ENCODE measurements at regions not wholly inside any gene's neighbourhood (a gene's known extent, or its start where the extent isn't known, plus 50 kb on each side); places are given as distances from the start of the nearest gene placed in this dataset.

DNA sequence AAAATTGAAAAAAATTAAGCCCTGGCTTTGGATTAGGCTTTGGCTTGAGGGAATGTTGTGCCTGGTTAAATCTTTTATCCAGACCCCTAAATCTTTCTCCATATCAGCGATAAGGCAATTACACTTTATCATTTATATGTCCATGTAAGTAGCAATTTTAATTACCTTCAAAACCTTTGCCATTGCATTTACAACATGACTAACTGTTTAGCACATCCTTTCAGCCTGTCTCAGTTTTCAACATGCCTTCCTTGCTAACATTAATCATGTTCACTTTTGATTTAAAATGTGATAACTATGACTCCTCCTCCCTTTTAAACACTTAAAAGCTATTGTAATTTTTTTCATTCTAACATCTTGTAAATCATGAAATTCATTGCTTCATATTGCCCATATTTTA, 583.7 kb downstream of the SLITRK1 start:
- TF ChIP-seq, protein P1, sequence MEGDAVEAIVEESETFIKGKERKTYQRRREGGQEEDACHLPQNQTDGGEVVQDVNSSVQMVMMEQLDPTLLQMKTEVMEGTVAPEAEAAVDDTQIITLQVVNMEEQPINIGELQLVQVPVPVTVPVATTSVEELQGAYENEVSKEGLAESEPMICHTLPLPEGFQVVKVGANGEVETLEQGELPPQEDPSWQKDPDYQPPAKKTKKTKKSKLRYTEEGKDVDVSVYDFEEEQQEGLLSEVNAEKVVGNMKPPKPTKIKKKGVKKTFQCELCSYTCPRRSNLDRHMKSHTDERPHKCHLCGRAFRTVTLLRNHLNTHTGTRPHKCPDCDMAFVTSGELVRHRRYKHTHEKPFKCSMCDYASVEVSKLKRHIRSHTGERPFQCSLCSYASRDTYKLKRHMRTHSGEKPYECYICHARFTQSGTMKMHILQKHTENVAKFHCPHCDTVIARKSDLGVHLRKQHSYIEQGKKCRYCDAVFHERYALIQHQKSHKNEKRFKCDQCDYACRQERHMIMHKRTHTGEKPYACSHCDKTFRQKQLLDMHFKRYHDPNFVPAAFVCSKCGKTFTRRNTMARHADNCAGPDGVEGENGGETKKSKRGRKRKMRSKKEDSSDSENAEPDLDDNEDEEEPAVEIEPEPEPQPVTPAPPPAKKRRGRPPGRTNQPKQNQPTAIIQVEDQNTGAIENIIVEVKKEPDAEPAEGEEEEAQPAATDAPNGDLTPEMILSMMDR (IDR thresholded peaks at IDR 0.05; ENCODE audit: low read depth, low read length, missing control alignments) = no peak

DNA sequence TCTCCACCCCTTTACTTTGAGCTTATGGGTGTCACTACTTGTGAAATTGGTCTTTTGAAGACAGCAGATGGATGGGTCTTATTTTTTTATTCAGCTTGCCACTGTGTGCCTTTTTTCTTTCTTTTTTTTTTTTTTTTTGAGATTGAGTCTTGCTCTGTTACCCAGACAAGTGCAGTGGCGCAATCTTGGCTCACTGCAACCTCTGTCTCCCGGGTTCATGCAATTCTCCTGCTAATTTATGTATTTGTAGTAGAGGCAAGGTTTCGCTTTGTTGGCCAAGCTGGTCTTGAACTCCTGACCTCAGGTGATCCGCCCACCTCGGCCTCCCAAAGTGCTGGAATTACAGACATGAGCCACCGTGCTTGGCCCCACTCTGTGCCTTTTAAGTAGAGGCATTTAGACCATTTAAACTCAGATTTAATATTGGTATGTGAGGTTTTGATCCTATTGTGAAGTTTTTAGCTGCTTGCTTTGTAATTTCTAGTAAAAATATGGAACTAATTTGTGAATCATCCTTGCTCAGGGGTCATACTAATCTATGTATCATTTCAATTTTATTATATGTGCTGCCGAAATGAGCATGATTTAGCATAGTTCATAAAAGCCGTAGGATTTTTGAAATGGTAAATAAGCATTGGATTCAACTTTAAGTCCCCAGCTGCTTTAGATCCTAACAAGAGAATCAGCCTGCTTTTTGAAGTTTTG, 584.5 kb downstream of the SLITRK1 start:
- in situ Hi-C loops (cut with HindIII; ENCODE audit: low pct_ligation_motif_present, low sequenced_read_pairs) = no loop called here
- Histone ChIP-seq H3K27me3 (replicated peaks) (no peaks in the 10 kb centered on the region), H3K4me3 (ENCODE audit: low read depth, low read length) (no peak overlapping the region), H3K27ac (no peak overlapping the region), H3K36me3 (replicated peaks) (no peaks in the 10 kb centered on the region)
- DNase-seq = no peak
- TF ChIP-seq, protein P1 (IDR thresholded peaks at IDR 0.05; ENCODE audit: low read depth, low read length, missing control alignments) = no peak

More for the DNA sequence above, 583.7 kb downstream of the SLITRK1 start:
- Histone ChIP-seq H3K36me3 (replicated peaks) (no peaks in the 10 kb centered on the region), H3K27me3 (replicated peaks) (no peaks in the 10 kb centered on the region), H3K27ac (no peak overlapping the region), H3K4me3 (ENCODE audit: low read depth, low read length) (no peak overlapping the region)
- DNase-seq = no peak
- in situ Hi-C loops (cut with HindIII; ENCODE audit: low pct_ligation_motif_present, low sequenced_read_pairs) = no loop called here

DNA sequence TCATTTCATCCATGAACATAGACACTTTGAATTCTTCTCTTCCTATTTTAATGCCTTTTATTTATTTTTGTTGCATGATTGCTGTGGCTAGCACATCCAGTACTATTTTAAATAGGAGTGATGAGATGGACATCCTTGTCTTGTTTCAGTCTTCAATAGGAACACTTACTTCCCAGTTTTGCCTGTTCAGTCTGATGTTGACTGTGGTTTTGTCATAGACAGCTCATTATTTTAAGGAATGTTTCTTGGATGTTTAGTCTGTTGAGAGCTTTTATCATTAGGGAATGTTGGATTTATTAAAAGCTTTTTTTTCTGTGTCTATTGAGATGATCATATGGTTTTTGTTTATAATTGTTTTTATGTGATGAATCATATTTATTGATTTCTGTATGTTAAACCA, 586.6 kb downstream of the SLITRK1 start:
- in situ Hi-C loops (cut with HindIII; ENCODE audit: low pct_ligation_motif_present, low sequenced_read_pairs) = no loop called here
- Histone ChIP-seq H3K4me3 (ENCODE audit: low read depth, low read length) (no peak overlapping the region), H3K27ac (no peak overlapping the region), H3K27me3 (replicated peaks) (no peaks in the 10 kb centered on the region), H3K36me3 (replicated peaks) (no peaks in the 10 kb centered on the region)
- TF ChIP-seq, protein P1 (IDR thresholded peaks at IDR 0.05; ENCODE audit: low read depth, low read length, missing control alignments) = no peak
- no peak for DNase-seq

DNA sequence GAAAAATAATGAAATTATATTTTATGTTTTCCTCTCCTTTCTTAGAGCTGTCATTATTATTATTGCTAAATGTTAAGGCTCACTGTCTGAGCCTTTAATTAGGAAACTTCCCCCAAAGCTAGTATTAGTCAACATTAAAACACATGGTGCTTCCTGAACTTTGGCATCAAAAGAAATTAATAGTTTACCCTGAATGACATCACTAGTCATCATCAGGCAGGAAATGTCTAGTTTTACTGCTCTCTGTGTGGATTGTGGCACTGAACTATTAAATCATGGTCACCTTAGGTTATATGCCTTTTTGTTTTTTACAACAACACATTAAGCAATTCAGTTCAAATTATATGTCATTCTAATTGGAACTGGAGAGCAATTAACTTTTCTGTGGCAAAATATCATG, 595.5 kb downstream of the SLITRK1 start:
- no peak for DNase-seq
- TF ChIP-seq, protein P1 (IDR thresholded peaks at IDR 0.05; ENCODE audit: low read depth, low read length, missing control alignments) = no peak
- H3K27me3 ChIP-seq (replicated peaks) = no peaks in the 10 kb centered on the region
- in situ Hi-C loops (cut with HindIII; ENCODE audit: low pct_ligation_motif_present, low sequenced_read_pairs) = no loop called here
- no peaks in the 10 kb centered on the region for H3K36me3 ChIP-seq (replicated peaks)
- no peak overlapping the region for H3K27ac ChIP-seq
- no peak overlapping the region for H3K4me3 ChIP-seq (ENCODE audit: low read depth, low read length)

DNA sequence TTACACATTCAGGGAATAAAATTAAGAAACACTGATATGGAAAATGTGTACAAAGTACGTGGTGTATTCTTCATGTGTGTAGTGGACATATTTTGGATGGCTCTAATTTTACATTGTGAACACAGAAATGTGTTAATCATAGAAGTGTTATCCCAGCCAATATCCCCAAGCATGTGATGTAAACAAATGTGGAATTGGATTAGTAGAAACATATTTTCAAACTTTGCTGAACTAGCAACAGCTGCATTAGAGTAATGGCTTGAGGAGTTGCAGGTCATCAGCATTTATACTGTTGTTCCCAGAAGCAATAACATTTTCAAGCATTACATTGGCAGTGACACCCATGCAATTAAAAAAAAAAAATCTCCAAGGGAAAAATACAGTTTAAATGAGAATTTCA, 600.6 kb downstream of the SLITRK1 start:
- Histone ChIP-seq H3K27me3 (replicated peaks) (no peaks in the 10 kb centered on the region), H3K4me3 (ENCODE audit: low read depth, low read length) (no peak overlapping the region), H3K36me3 (replicated peaks) (no peaks in the 10 kb centered on the region), H3K27ac (no peak overlapping the region)
- TF ChIP-seq, protein P1 (IDR thresholded peaks at IDR 0.05; ENCODE audit: low read depth, low read length, missing control alignments) = no peak
- no peak for DNase-seq
- in situ Hi-C loops (cut with HindIII; ENCODE audit: low pct_ligation_motif_present, low sequenced_read_pairs) = no loop called here

DNA sequence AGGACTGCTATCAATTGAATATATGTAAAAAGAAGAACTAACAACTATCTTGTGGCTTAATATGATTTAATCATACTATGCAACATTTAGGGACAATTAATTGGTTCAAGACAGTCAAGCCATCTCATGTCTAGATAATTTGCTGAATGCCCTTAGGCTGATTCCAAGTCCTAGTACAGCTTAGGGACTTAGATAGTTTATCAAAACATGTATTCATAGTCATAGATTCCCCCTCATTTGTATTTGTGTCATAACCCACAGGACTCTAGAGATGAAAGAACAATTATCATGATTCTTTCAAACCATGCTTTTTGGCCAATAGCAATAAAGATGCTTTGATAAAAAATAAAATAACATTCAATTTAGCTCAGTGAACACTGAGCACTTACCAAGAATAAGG, 607.6 kb downstream of the SLITRK1 start:
- H3K27me3 ChIP-seq (replicated peaks) = no peaks in the 10 kb centered on the region
- H3K36me3 ChIP-seq (replicated peaks) = no peaks in the 10 kb centered on the region
- DNase-seq = no peak
- no peak overlapping the region for H3K4me3 ChIP-seq (ENCODE audit: low read depth, low read length)
- H3K27ac ChIP-seq = no peak overlapping the region
- in situ Hi-C loops (cut with HindIII; ENCODE audit: low pct_ligation_motif_present, low sequenced_read_pairs) = no loop called here
- TF ChIP-seq, protein P1 (IDR thresholded peaks at IDR 0.05; ENCODE audit: low read depth, low read length, missing control alignments) = no peak
